ENCODE measurements at regions not wholly inside any gene's neighbourhood (a gene's known extent, or its start where the extent isn't known, plus 50 kb on each side); places are given as distances from the start of the nearest gene placed in this dataset.

DNA sequence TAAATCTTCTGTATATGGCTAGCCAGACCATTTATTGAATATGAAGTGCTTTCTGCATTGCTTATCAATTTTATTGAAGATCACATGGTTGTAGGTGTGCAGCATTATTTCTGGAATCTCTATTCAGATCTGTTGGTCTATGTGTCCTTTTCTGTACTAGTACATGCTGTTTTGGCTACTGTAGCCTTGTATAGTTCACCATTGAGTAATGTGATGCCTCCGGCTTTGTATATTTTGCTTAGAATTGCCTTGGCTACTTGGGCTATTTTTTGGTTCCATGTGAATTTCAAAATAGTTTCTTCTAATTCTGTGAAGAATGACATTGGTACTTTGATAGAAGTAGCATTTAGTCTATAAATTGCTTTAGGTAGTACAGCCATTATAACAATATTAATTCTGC, 1187.2 kb downstream of the XPNPEP1 start:
- no peaks in the 10 kb centered on the region for H3K27me3 Mint-ChIP-seq
- no peak overlapping the region for H3K4me3 Mint-ChIP-seq
- H3K27ac Mint-ChIP-seq, result no peak overlapping the region
- H3K4me1 Mint-ChIP-seq, result no peaks in the 10 kb centered on the region
- no peak for DNase-seq
- H3K9me3 Mint-ChIP-seq, result peaks cover 11% of the 10 kb centered on the region
- no peaks in the 10 kb centered on the region for H3K36me3 Mint-ChIP-seq
- CTCF ChIA-PET, result no interaction called here

DNA sequence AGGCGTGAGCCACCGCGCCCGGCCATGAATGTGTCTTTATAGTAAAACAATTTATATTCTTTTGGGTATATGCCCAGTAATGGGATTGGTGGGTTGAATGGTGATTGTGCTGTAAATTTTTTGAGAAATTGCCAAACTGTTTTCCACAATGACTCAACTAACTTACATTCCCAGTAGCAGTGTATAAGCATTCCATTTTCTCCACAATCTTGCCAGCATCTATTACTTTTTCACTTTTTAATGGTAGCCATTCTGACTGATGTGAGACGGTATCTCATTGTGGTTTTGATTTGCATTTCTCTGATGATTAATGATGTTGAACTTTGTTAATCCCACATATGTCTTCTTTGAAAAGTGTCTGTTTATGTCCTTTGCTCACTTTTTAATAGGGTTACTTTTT, 1187.9 kb downstream of the XPNPEP1 start:
- CTCF ChIA-PET, result no interaction called here
- Mint-ChIP-seq H3K36me3 (no peaks in the 10 kb centered on the region), H3K4me3 (no peak overlapping the region), H3K27me3 (no peaks in the 10 kb centered on the region), H3K4me1 (no peaks in the 10 kb centered on the region), H3K27ac (no peak overlapping the region), H3K9me3 (peaks cover 9% of the 10 kb centered on the region)
- no peak for DNase-seq

DNA sequence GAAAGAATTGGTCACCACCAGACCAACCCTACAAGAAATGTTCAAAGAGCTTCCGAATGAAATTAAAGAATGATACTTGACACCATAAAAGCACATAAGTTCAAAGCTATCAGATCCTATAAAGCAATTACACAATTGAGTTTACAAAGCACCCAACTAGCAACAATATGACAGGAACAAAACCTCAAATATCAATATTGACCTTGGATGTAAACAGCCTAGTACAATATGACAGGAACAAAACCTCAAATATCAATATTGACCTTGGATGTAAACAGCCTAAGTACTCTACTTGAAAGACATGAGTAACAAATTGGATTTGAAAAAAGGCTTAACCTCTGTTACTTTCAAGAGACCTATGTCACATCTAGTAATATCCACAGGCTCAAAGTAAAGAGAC, 1201.4 kb downstream of the XPNPEP1 start:
- H3K36me3 Mint-ChIP-seq, result no peaks in the 10 kb centered on the region
- DNase-seq, result no peak
- no peaks in the 10 kb centered on the region for H3K27me3 Mint-ChIP-seq
- CTCF ChIA-PET, result no interaction called here
- H3K4me1 Mint-ChIP-seq, result no peaks in the 10 kb centered on the region
- no peak overlapping the region for H3K4me3 Mint-ChIP-seq
- H3K9me3 Mint-ChIP-seq, result peaks cover 11% of the 10 kb centered on the region
- H3K27ac Mint-ChIP-seq, result no peak overlapping the region

DNA sequence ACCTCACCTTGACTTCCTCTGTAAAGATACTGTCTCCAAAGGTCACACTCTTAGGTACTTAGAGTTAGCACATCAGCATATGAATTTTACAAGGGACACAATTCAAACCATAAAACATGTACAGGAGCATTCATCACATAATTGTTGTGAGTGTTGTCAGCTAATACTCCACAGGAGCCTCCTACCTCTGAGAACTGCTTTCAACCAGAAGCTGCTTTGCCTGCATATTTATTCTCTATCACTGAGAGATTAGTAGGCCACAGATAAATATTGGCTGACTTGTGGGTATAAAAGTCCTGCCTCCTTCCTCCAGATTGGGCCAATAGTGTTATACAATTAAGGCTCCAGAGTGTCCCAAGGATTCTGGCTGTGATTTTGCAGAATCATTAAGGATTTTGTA, 1207.0 kb downstream of the XPNPEP1 start:
- Mint-ChIP-seq H3K4me3 (no peak overlapping the region), H3K27ac (no peak overlapping the region), H3K27me3 (no peaks in the 10 kb centered on the region), H3K4me1 (no peaks in the 10 kb centered on the region), H3K9me3 (peaks cover 22% of the 10 kb centered on the region), H3K36me3 (no peaks in the 10 kb centered on the region)
- no peak for DNase-seq
- CTCF ChIA-PET, result no interaction called here

DNA sequence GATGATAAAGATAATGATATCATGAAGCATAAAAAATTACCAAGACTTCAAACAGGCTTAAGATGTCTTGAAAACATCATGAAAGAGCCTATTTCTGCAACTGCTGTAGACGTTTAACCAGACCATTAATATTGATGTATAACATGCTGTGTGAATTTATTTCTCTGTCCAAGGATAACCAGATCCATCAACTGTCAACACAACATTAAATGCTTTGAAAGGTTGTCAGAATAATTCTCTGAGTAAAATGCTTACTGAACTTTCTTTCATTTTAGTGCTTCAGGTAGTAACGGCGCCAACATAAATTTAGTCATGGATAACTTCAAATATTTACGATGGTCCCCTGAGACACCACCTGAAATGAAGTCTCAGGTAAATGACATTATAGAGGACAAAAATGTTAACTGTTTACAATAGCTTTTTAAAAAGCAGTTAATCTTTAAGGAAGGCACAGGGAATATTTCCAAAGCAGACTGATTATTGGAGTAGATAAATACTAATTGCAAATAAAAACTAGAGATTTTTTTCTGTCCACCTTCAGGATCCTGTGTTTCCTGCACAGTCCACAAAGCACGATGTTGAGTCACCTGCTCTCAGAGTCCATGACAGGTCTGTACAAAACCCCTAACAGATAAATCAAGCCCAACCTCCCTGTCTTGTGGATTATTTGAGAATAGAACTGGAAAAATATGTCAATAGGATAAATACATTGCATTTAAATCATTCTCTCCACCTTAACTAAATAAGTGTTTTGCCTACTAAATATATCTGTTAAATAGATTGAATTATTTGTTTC, 1213.2 kb downstream of the XPNPEP1 start:
- Mint-ChIP-seq H3K36me3 (no peaks in the 10 kb centered on the region), H3K27ac (no peak overlapping the region), H3K27me3 (no peaks in the 10 kb centered on the region), H3K9me3 (peaks cover 25% of the 10 kb centered on the region), H3K4me3 (no peak overlapping the region), H3K4me1 (no peaks in the 10 kb centered on the region)
- CTCF ChIA-PET, result no interaction called here
- no peak for DNase-seq

DNA sequence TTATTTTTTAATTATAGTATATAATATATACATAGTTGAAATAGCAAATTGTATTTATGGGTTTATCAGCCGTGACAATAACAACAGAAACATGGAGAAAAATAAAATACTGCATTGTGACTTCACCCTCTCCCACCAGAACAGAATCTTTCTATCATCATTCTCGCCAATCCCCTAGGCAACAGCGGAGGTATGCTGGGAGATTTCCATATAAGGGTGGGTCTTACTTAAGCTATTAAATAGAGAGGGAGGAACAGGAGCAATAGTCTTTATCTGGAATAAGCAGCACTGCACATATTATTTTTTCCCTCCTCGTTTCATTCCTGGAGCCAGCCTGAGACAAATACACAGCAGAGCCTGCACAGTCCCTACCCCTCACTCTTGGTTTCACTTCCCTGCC, 1214.9 kb downstream of the XPNPEP1 start:
- H3K36me3 Mint-ChIP-seq, result no peaks in the 10 kb centered on the region
- H3K4me3 Mint-ChIP-seq, result no peak overlapping the region
- no peak for DNase-seq
- H3K27me3 Mint-ChIP-seq, result no peaks in the 10 kb centered on the region
- CTCF ChIA-PET, result no interaction called here
- peaks cover 18% of the 10 kb centered on the region for H3K9me3 Mint-ChIP-seq
- no peak overlapping the region for H3K27ac Mint-ChIP-seq
- no peaks in the 10 kb centered on the region for H3K4me1 Mint-ChIP-seq

DNA sequence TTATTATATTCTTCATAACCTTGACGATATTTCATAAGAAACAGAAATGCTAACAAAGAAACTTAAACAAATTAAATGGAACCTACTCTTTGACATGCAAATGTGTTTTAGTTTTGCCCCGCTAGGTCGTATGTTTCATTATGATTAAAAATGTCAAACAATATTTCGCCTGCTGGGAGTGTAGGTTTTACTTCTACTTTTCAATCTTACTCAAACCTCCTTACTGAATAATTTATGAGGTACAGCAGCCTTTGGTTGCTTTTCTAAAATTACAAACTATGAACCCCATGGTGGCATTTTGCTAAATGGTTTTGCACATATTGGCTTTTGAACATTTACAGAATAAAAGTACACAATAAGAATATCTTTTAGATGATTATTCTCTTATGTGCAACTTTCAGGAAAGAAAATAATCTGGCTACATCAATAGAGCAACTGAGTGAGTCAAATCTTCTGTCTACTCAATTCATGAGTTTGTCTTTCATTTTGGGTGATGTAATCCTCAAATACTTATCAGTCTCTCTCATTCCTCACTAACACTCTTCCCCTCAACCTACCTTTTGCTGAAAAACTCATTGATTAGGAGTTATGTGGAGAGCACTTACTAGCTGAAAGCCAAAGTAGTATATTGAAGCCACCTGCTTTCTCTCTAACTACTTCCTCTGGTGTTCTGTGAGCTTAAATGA, 1226.4 kb downstream of the XPNPEP1 start:
- CTCF ChIA-PET, result no interaction called here
- no peaks in the 10 kb centered on the region for H3K36me3 Mint-ChIP-seq
- no peak overlapping the region for H3K4me3 Mint-ChIP-seq
- no peaks in the 10 kb centered on the region for H3K4me1 Mint-ChIP-seq
- H3K27me3 Mint-ChIP-seq, result no peaks in the 10 kb centered on the region
- H3K27ac Mint-ChIP-seq, result no peak overlapping the region
- DNase-seq, result no peak
- peaks cover 7% of the 10 kb centered on the region for H3K9me3 Mint-ChIP-seq

DNA sequence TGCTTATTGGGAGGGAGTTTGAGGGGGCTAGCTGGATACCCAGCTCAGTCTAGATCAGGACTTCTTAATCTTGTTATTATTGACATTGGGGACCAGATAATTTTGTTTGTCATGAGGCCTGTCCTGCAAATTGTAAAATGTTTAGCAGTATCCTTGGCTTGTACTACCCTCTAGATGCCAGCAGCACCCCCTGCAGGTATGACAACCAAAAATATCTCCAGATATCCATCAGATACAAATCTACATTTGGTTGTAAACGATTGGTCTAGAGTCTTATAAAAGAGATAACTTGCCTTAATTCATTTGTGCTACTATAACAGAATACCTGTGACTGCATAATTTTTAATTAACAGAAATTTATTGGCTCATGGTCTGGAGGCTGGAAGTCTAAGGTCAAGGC, 1232.2 kb downstream of the XPNPEP1 start:
- Mint-ChIP-seq H3K36me3 (no peaks in the 10 kb centered on the region), H3K9me3 (peaks cover 11% of the 10 kb centered on the region), H3K27ac (no peak overlapping the region), H3K27me3 (no peaks in the 10 kb centered on the region), H3K4me3 (no peak overlapping the region), H3K4me1 (no peaks in the 10 kb centered on the region)
- DNase-seq, result no peak
- CTCF ChIA-PET, result no interaction called here

DNA sequence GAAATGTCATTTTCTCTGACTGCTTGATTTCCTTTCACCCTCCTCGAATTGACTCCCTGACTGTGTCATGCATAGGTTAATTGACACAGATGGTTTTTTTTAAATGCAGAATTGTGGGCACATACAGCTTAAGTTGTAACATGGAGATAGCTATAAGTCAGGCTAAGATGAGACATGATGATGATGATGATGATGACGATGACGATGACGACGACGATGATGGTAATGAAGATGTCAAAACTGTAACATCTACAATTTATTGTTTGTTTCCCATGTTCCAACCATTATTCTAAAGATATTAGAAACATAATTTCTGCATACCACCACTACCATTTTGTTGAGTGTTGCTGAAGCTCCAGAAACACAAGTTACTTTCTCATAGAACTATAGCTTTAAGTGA, 1232.8 kb downstream of the XPNPEP1 start:
- CTCF ChIA-PET, result no interaction called here
- Mint-ChIP-seq H3K36me3 (no peaks in the 10 kb centered on the region), H3K27ac (no peak overlapping the region), H3K4me3 (no peak overlapping the region), H3K9me3 (peaks cover 12% of the 10 kb centered on the region), H3K4me1 (no peaks in the 10 kb centered on the region), H3K27me3 (no peaks in the 10 kb centered on the region)
- DNase-seq, result no peak

DNA sequence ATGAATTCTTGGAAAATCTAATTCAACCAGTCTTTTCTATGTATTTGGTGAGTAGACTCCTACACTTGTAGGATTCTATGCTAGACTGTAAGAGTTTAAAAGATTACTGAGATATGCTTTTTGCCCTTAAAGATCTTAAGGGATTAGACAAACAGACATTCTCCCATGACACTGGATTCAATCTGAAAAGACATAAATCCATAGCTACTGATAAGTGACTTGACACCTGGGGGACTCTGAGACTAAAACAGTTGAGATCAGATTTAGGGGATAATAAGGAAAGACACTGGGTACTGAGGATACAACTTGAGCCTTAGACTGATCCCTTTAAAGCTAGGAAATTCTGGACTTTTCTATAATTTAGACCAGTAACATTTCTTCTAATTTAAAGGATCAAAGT, 1233.4 kb downstream of the XPNPEP1 start:
- no peaks in the 10 kb centered on the region for H3K4me1 Mint-ChIP-seq
- CTCF ChIA-PET, result no interaction called here
- DNase-seq, result no peak
- peaks cover 11% of the 10 kb centered on the region for H3K9me3 Mint-ChIP-seq
- H3K4me3 Mint-ChIP-seq, result no peak overlapping the region
- no peaks in the 10 kb centered on the region for H3K36me3 Mint-ChIP-seq
- no peaks in the 10 kb centered on the region for H3K27me3 Mint-ChIP-seq
- H3K27ac Mint-ChIP-seq, result no peak overlapping the region

DNA sequence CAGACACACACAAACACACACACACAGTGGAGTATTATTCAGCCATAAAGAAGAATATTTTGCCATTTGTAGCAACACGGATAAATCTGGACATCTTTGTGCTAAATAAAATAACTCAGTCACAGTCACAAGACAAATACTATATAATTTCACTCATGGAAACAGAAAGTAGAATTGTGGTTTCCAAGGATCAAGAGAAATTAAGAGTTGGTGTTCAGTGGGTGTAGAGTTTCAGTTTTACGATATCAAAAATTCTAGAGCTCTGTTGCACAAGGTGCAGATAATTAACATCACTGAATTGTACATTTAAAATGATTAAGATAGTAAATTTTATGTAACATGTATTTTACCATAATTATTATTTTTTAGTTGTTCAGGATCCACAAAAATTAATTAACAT, 1235.0 kb downstream of the XPNPEP1 start:
- Mint-ChIP-seq H3K9me3 (peaks cover 7% of the 10 kb centered on the region), H3K27me3 (no peaks in the 10 kb centered on the region), H3K4me3 (no peak overlapping the region), H3K27ac (no peak overlapping the region), H3K36me3 (no peaks in the 10 kb centered on the region), H3K4me1 (no peaks in the 10 kb centered on the region)
- DNase-seq, result no peak
- CTCF ChIA-PET, result no interaction called here

DNA sequence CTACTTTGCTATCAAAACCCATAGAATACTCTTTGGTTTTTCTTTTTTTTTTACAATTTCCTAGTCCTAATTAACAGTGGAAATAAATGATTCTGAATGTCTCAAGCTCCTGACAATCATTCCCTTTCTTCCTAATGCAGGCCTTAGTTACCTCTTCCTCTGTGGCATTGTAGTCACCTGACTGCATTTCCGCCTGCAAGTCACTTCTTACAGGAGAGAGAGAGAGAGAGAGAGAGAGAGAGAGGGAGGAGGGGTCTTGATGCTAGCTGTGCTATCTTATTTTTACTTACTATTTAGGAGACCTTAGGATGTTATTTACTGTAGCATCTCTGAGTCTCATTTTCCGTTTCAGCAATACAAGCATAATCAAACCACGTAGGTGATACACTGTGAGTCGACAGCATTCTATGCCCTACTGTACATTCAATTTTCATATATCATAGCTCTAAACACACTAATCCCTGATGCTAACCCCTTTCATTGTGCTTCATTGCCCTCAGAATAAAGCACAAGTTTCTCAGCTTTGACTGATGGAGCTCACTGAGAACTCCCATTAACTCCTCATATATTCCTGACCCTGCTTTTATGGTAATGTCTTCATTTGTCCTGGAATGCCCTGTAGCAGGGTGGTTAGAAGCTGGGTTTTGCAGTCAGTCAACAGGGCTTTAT, 1237.3 kb downstream of the XPNPEP1 start:
- H3K27ac Mint-ChIP-seq, result no peak overlapping the region
- H3K36me3 Mint-ChIP-seq, result no peaks in the 10 kb centered on the region
- H3K27me3 Mint-ChIP-seq, result no peaks in the 10 kb centered on the region
- no peak for DNase-seq
- CTCF ChIA-PET, result no interaction called here
- no peak overlapping the region for H3K4me3 Mint-ChIP-seq
- no peaks in the 10 kb centered on the region for H3K4me1 Mint-ChIP-seq
- H3K9me3 Mint-ChIP-seq, result peaks cover 7% of the 10 kb centered on the region

DNA sequence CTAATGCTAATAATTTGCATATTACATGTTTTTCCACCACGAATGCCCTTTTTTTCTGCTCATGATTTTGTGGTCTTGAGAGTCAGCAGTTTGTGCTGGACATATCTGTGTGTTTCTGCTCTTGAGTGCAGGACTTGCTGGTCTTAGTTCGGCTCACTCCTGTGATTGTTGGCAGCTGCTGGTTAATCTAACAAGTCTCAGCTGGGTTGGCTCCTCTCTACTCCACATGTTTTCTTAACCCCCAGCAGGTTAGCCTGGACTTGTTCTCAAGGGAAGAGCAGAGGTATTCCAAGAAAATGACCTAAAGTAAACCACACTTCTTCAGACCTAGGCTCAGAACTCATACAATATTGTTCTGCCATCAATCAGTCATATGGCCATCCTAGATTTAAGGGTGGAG, 1238.9 kb downstream of the XPNPEP1 start:
- no peaks in the 10 kb centered on the region for H3K36me3 Mint-ChIP-seq
- H3K9me3 Mint-ChIP-seq, result peaks cover 7% of the 10 kb centered on the region
- no peaks in the 10 kb centered on the region for H3K4me1 Mint-ChIP-seq
- H3K27me3 Mint-ChIP-seq, result no peaks in the 10 kb centered on the region
- no peak for DNase-seq
- no peak overlapping the region for H3K27ac Mint-ChIP-seq
- CTCF ChIA-PET, result no interaction called here
- no peak overlapping the region for H3K4me3 Mint-ChIP-seq

DNA sequence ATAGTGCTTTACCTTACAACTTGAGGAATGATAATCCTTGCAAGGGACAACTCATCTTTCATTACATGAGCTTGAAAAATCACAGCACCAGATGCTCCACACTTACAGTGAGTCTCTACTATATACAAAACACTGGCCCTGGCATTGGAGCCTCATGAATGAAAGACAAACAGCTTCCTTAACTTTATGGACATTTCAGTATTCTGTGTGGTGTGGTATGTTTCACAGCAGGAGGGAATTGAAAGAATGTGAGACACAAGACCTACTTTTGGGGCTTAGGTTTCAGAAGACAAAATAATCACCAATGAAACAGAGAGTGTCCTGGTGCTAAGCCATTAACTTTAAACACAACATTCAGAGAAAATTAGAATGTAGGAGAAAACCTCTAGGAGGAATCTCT, 1249.6 kb downstream of the XPNPEP1 start:
- Mint-ChIP-seq H3K27me3 (no peaks in the 10 kb centered on the region), H3K36me3 (no peaks in the 10 kb centered on the region), H3K27ac (no peak overlapping the region), H3K4me3 (no peak overlapping the region), H3K4me1 (no peaks in the 10 kb centered on the region), H3K9me3 (peaks cover 3% of the 10 kb centered on the region)
- CTCF ChIA-PET, result no interaction called here
- no peak for DNase-seq

DNA sequence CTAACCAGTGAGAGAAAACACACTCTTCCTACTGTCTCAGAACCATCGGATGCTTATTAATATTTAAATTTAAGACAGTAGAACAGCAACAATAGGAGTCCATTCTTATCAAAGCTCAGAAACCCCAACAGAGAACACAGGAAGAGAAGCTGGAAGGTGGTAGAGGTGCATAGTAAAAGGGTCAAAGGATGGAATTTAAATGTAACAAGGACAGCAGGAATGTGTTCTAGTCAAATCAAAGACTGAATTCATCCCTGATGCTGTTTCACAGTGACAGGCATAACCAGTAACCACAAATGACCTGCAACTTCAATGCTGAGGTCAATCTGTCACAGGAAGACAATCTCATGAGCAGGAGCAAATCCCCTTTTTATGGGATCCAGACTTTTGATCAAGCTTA, 1259.7 kb downstream of the XPNPEP1 start:
- no peak overlapping the region for H3K4me3 Mint-ChIP-seq
- DNase-seq, result no peak
- H3K4me1 Mint-ChIP-seq, result no peaks in the 10 kb centered on the region
- peaks cover 2% of the 10 kb centered on the region for H3K9me3 Mint-ChIP-seq
- no peak overlapping the region for H3K27ac Mint-ChIP-seq
- CTCF ChIA-PET, result no interaction called here
- H3K27me3 Mint-ChIP-seq, result no peaks in the 10 kb centered on the region
- H3K36me3 Mint-ChIP-seq, result no peaks in the 10 kb centered on the region
